SU-DHL-6 (cell line): ENCODE measurements at regions not wholly inside any gene's neighbourhood (a gene's known extent, or its start where the extent isn't known, plus 50 kb on each side); places are given as distances from the start of the nearest gene placed in this dataset.

Experiments
- H2AFZ ChIP-seq: fragments of 200-600 bp; sonication (generic); 2 replicates; pipeline ENCODE4 v1.6.1; 2014; ENCODE audit warnings: low read depth, mild to moderate bottlenecking, moderate library complexity, mixed read lengths, antibody characterized with exemption, low read length; ENCODE audit not compliant: severe bottlenecking
- H3F3A ChIP-seq: fragments of 200-600 bp; shearing (Covaris generic); 2 replicates; pipeline ENCODE4 v1.6.0; 2016; ENCODE audit warnings: antibody characterized with exemption, mild to moderate bottlenecking; ENCODE audit not compliant: insufficient read depth
- H3K27ac ChIP-seq: fragments of 200-600 bp; sonication (generic); 2 replicates; pipeline ENCODE4 v1.5.1; 2016; ENCODE audit warnings: low read depth, mild to moderate bottlenecking, low read length, moderate library complexity, mixed read lengths
- H3K27me3 ChIP-seq: fragments of 200-600 bp; sonication (generic), shearing (Covaris generic); 2 replicates; pipeline ENCODE4 v1.6.0; 2014; ENCODE audit warnings: mild to moderate bottlenecking, low read length
- H3K36me3 ChIP-seq: fragments of 200-600 bp; sonication (generic); 2 replicates; pipeline ENCODE4 v1.6.1; 2014; ENCODE audit warnings: mild to moderate bottlenecking, low read length, mixed read lengths
- H3K4me2 ChIP-seq: fragments of 300-600, 200-600 bp; shearing (Covaris generic), sonication (generic); 2 replicates; pipeline ENCODE4 v1.6.0; 2014; ENCODE audit warnings: low read length, low read depth, mild to moderate bottlenecking; ENCODE audit not compliant: poor library complexity, severe bottlenecking
- H3K4me3 ChIP-seq: fragments of 200-600 bp; sonication (generic); 2 replicates; pipeline ENCODE4 v1.5.1; 2014; ENCODE audit warnings: antibody characterized with exemption, low read length, mild to moderate bottlenecking, mixed read lengths; ENCODE audit not compliant: insufficient read depth, poor library complexity, severe bottlenecking
- H3K79me2 ChIP-seq: fragments of 200-600 bp; sonication (generic); 2 replicates; pipeline ENCODE4 v1.6.1; 2014; ENCODE audit warnings: mild to moderate bottlenecking, low read length, moderate library complexity; ENCODE audit not compliant: insufficient read depth
- H3K9ac ChIP-seq: fragments of 200-600 bp; sonication (generic); 2 replicates; pipeline ENCODE4 v1.7.0; 2014; ENCODE audit warnings: mild to moderate bottlenecking, low read length
- H3K9me2 ChIP-seq: fragments of 200-600 bp; sonication (generic); replicated peaks from 2 replicates; pipeline ENCODE4 v1.6.1; 2014; ENCODE audit warnings: low read length; ENCODE audit not compliant: insufficient read depth
- H3K9me3 ChIP-seq: fragments of 200-600 bp; sonication (generic); 2 replicates; pipeline ENCODE4 v1.6.1; 2014; ENCODE audit warnings: low read length, mixed read lengths; ENCODE audit not compliant: insufficient read depth
- H4K20me1 ChIP-seq: fragments of 200-600 bp; sonication (generic); 2 replicates; pipeline ENCODE4 v1.6.1; 2014; ENCODE audit warnings: low read depth, mild to moderate bottlenecking, antibody characterized with exemption, low read length, moderate library complexity, mixed read lengths
- EZH2phosphoT487 ChIP-seq: fragments of 200-600 bp; sonication (generic), shearing (Covaris generic); conservative IDR thresholded peaks from 2 replicates; pipeline ENCODE4 v1.6.1; 2018; ENCODE audit warnings: mild to moderate bottlenecking, antibody characterized with exemption, low read length, moderate library complexity, mixed read lengths
- TF ChIP-seq, protein P1 (sequence below): fragments of 200-600 bp; sonication (generic); IDR thresholded peaks from one replicate; pipeline ENCODE4 v1.5.1; 2017; ENCODE audit warnings: antibody characterized with exemption, mild to moderate bottlenecking, low read length, moderate library complexity; ENCODE audit not compliant: insufficient read depth, poor library complexity, severe bottlenecking

GRCh38 chrX:95156566-95156965 is 1482.6 kb downstream of the FAM133A start:
- no peak for TF ChIP-seq EZH2phosphoT487
- TF ChIP-seq, protein P1, sequence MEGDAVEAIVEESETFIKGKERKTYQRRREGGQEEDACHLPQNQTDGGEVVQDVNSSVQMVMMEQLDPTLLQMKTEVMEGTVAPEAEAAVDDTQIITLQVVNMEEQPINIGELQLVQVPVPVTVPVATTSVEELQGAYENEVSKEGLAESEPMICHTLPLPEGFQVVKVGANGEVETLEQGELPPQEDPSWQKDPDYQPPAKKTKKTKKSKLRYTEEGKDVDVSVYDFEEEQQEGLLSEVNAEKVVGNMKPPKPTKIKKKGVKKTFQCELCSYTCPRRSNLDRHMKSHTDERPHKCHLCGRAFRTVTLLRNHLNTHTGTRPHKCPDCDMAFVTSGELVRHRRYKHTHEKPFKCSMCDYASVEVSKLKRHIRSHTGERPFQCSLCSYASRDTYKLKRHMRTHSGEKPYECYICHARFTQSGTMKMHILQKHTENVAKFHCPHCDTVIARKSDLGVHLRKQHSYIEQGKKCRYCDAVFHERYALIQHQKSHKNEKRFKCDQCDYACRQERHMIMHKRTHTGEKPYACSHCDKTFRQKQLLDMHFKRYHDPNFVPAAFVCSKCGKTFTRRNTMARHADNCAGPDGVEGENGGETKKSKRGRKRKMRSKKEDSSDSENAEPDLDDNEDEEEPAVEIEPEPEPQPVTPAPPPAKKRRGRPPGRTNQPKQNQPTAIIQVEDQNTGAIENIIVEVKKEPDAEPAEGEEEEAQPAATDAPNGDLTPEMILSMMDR: no peak
- no peaks in the 10 kb centered on the region for H3F3A ChIP-seq

More at GRCh38 chrX:95156566-95156965, 1482.6 kb downstream of the FAM133A start:
- Histone ChIP-seq H3K79me2 (no peaks in the 10 kb centered on the region), H3K27me3 (no peaks in the 10 kb centered on the region), H3K9me3 (no peaks in the 10 kb centered on the region), H2AFZ (no peak overlapping the region), H3K36me3 (no peaks in the 10 kb centered on the region), H4K20me1 (no peaks in the 10 kb centered on the region), H3K9ac (no peak overlapping the region), H3K4me2 (no peak overlapping the region), H3K27ac (no peak overlapping the region), H3K4me3 (no peak overlapping the region), H3K9me2 (no peaks in the 10 kb centered on the region)
